ES-I3 (cell line): ENCODE measurements at regions not wholly inside any gene's neighbourhood (a gene's known extent, or its start where the extent isn't known, plus 50 kb on each side); places are given as distances from the start of the nearest gene placed in this dataset.
"Not testable (repeated sequence)": the region's sequence is repeated elsewhere in the genome, so short reads cannot be mapped to it uniquely, and the experiment has no call there.

Source experiments
- H3K36me3 ChIP-seq: 2 replicates; pipeline ENCODE4 v1.6.1; 2013; ENCODE audit warnings: mild to moderate bottlenecking, low read length, control low read depth, moderate library complexity; ENCODE audit not compliant: insufficient read depth
- H3K4me1 ChIP-seq: 2 replicates; pipeline ENCODE4 v1.6.1; 2013; ENCODE audit warnings: mild to moderate bottlenecking, control low read depth, low read length; ENCODE audit not compliant: insufficient read depth
- H3K9ac ChIP-seq: 2 replicates; pipeline ENCODE4 v1.6.1; 2013; ENCODE audit warnings: low read depth, mild to moderate bottlenecking, low read length, moderate library complexity
- H3K9me3 ChIP-seq: 2 replicates; pipeline ENCODE4 v1.6.1; 2013; ENCODE audit warnings: mild to moderate bottlenecking, low read length, moderate library complexity; ENCODE audit not compliant: control insufficient read depth, insufficient read depth

DNA sequence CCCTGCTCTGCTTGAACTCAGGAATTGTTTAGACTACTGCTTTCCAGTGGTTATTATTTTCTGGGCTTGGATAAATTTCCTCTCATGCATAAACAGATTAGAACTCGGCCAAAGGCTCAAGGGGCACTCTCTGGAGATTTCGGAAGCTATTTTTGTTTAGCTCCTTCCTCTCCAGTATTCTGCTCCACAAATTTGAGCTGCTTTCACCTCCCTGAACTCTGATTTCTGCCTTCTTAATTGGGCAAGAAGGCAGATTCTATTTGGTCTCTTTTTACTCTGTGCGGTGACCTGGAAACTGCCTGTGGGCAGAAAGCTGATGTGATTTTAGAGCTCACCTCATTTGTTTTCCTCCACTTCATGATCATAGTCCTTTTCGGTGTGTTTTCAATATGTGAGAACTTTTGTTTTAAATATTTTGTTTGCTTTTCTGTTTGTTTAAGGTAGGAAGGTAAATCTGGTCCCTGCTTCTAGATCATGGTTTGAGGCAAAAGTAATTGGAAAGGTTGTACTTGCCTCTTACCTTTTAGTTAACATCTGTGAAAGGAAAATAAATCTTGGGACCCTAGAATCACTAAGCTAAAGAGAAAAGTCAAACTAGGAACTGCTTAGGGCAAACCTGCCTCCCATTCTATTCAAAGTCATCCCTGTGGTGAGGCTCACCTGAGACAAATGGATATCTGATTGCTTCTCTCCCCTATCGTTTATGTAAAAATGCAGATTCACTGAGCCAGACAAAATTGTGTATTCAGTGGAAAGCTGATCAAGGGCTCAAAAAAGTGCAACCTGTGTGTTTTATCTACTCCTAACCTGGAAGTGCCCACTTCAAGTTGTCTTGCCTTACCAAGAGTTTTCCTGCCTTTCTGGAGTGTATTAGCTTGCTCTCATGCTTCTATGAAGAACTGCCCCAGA lies 714.7 kb upstream of the PCDH20 start:
- no peaks in the 10 kb centered on the region for H3K36me3 ChIP-seq
- no peaks in the 10 kb centered on the region for H3K4me1 ChIP-seq
- no peaks in the 10 kb centered on the region for H3K9me3 ChIP-seq
- H3K9ac ChIP-seq: no peak overlapping the region

DNA sequence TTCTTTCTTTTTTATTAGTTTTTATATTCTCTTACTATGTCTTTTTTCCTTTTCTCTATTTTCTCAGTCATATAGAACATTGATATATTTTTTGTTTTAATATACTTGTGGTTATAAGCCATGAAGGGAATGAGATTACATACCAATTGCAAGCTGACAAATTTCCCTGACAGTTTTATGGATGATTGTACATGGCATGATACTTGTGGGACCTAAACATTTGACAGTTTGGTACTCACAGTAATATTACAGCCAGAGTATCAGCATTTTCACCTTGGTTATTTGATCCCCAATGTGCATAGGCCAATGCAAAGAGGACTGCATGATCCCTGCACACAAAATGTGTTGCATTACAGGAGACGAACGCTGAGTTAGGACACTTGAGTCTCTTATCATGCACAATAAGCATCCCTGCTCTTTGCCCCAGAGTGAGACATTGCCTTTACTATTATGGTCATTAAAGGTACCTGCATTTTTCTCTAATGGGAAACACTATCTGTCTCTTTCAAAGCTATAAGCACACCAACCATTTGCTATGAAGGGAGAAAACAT lies 713.4 kb upstream of the PCDH20 start:
- no peaks in the 10 kb centered on the region for H3K4me1 ChIP-seq
- no peaks in the 10 kb centered on the region for H3K9me3 ChIP-seq
- H3K36me3 ChIP-seq: no peaks in the 10 kb centered on the region
- no peak overlapping the region for H3K9ac ChIP-seq

DNA sequence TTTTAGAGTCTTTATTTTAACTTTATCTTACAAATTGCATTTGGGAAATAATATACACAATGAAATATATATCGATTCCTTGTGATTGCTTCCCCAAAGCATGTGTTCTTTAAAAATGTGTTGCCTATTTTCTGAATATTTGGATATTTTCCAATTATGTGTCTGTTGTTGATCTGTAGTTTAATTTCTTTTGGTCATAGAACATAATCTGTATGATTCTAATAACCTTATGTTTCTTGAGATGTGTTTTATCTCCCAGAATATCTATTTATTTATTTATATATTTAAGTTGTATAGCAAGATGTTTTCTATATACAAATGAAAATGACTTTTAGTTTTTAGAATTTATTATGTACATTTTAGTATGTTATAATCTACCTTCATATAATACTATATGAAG lies 710.8 kb upstream of the PCDH20 start:
- Histone ChIP-seq H3K36me3 (no peaks in the 10 kb centered on the region), H3K9me3 (no peaks in the 10 kb centered on the region), H3K4me1 (no peaks in the 10 kb centered on the region), H3K9ac (no peak overlapping the region)

DNA sequence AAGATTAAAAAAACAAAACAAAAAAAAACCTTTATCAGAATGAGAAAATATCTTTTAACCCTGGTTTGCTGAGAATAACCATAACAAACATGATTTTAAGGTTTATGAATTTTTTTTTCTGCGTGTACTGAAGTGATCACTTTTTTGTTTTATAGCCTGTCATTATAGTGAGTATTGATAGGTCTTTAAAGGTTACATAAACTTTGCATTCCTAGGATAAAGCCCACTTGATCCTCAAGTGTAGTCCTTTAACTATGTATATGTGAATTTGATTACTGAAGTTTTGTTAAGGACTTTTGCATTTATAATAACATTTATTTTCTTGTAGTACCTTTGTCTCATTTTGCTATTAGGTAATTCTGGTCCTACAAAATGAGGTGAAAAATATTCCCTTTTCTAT lies 709.8 kb upstream of the PCDH20 start:
- Histone ChIP-seq H3K4me1 (no peaks in the 10 kb centered on the region), H3K9ac (no peak overlapping the region), H3K36me3 (no peaks in the 10 kb centered on the region), H3K9me3 (no peaks in the 10 kb centered on the region)

DNA sequence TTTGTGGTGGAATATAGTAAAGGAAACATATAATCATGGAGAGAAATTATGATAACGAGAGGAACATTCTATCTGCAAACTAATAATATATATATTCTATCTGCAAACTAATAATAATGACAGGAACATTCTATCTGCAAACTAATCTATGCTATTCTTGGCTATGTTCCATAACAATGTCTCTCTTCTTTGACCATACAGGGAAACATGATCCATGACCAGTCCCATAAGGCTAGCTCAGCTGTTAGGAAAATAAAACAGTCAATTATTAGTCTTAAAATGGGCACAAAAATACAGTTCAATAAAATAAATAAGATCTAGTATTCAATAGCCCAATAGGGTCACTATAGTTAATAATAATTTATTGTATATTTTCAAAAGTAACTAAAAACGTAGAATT lies 707.8 kb upstream of the PCDH20 start:
- no peaks in the 10 kb centered on the region for H3K4me1 ChIP-seq
- H3K9me3 ChIP-seq: no peaks in the 10 kb centered on the region
- no peak overlapping the region for H3K9ac ChIP-seq
- no peaks in the 10 kb centered on the region for H3K36me3 ChIP-seq

DNA sequence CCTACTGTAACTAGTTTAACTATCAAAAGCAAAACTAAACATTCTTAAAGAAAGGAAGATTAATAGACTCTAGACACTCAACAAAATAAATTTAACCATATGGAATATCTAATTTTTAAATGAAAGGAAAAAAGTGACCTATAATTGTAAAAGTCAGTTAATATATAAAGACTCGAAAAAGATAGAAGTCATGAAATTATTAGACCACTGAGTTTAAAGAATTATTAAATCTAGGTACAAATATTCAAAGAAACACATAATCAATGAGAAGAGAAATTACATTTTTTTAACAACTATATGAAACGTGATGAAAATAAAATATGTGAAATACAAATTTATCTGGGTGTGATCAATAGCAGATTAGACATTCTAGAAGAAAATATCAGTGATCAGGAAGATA lies 706.8 kb upstream of the PCDH20 start:
- H3K36me3 ChIP-seq: no peaks in the 10 kb centered on the region
- H3K9me3 ChIP-seq: no peaks in the 10 kb centered on the region
- no peaks in the 10 kb centered on the region for H3K4me1 ChIP-seq
- H3K9ac ChIP-seq: no peak overlapping the region

DNA sequence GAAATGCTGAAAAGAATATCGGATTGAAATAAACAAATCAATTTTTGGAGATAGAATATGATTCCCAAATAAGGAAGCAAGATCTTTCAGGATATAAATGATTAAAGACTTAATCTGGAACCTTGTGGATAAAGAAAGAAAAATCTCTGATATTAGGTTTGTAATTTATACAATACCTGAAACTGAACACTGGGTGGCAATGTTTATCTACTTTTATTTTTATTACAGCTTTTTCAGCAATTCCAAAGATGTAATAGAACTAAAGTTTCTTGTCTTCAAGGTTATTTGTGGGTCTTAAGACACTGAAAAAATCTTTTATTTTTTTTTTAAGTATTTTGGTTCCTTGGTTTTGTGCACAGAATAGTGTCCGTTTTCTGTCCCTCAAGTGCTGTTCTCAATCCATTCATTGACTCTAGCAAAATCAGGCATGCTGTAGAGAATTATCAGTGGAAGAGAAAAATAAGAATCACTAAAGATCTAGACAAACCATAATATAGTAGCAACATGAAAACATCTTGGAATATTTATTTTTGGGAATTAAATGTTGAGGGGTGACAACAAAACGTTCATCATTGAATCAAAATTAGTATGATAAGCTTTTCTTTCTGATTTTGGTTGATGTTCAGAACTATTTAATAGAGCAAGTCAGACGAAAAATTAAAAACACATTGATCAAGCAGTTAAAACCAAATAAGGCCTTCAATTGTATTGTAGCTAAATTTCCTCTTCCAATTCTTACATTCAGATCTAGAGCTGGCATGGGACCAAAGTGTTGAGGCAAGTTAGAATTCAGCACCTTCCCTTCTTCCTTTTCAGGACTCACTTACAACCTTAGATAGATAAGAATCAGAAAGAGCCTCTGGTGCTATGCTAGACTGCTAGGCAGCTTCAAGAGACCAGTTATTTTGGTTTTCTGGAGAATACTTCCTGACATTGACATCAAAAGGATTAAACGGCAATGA lies 704.4 kb upstream of the PCDH20 start:
- H3K36me3 ChIP-seq: no peaks in the 10 kb centered on the region
- H3K4me1 ChIP-seq: no peaks in the 10 kb centered on the region
- H3K9ac ChIP-seq: no peak overlapping the region
- no peaks in the 10 kb centered on the region for H3K9me3 ChIP-seq

DNA sequence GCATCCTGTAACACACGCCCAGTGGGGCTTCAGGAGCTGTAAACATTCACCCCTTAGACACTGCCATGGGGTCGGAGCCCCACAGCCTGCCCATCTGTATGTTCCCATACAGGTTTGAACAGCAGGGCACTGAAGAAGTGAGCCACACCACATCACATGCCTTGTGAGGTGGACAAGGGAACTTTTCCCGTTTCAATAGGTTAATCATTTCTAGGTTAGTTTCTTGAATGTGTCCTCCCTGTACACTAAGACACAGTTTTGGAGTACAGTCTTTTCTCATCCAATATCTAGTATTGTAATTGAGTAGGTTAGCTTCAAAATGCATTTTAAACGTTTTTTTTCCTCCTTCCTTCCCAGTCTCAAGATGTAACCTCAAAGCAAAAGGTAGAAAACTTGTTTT lies 700.2 kb upstream of the PCDH20 start:
- H3K36me3 ChIP-seq: no peaks in the 10 kb centered on the region
- no peaks in the 10 kb centered on the region for H3K9me3 ChIP-seq
- H3K9ac ChIP-seq: no peak overlapping the region
- no peaks in the 10 kb centered on the region for H3K4me1 ChIP-seq

DNA sequence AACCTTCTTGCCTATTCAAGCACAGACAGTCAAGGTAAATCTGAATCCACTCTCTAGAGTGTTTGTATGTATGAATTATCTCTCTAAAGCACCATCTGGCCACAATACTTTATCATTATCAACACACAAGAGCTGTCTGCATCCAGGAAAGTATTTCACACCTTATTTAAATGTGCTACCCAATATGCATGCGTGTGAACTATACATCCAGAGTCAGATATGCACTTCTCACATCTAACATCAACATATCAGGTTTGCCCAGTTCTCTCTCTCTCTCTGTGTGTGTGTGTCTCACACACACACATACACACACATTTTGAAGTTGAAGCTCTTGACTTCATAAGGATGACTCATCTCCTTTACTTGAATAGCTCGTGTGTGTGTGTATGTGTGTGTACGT lies 697.5 kb upstream of the PCDH20 start:
- no peaks in the 10 kb centered on the region for H3K36me3 ChIP-seq
- peaks cover 6% of the 10 kb centered on the region; the same call in 1 of the 2 replicates for H3K4me1 ChIP-seq
- no peaks in the 10 kb centered on the region for H3K9me3 ChIP-seq
- H3K9ac ChIP-seq: no peak overlapping the region

DNA sequence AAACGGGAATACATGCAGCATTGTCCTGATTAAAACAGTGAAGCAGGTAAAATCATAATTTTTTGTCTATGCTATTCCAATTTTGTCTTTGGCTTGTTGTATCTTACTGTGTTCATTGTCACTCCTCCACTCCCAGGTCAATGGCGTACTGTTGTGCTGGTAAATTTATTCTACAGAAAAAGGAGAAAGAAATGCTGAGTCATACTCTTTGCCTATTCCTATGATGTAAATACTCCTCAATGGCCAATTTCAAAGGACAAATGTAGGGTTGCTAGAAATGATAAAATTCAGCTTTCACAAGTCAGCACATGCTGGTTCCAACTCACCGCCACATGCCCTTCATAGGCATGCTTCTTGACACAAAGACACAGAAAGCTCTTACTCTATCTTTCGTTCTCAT lies 694.4 kb upstream of the PCDH20 start:
- Histone ChIP-seq H3K9ac (no peak overlapping the region), H3K9me3 (no peaks in the 10 kb centered on the region; the same call in 1 of the 2 replicates), H3K36me3 (no peaks in the 10 kb centered on the region), H3K4me1 (peaks cover 6% of the 10 kb centered on the region; the same call in 1 of the 2 replicates)

DNA sequence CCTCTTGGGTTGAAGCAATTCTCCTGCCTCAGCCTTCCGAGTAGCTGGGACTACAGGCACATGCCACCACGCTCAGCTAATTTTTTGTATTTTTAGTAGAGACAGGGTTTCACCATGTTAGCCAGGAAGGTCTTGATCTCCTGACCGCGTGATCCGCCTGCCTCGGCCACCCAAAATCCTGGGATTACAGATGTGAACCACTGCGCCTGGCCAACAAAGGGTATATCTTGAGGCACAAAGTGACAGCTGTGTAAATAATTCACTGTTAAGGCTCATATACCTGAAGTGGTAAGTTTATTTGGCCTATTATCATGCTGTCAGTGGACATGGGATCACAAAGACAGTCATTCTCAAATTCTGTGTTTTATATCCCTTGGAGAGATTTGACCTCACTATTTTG lies 688.5 kb upstream of the PCDH20 start:
- not testable (repeated sequence) for H3K4me1 ChIP-seq

DNA sequence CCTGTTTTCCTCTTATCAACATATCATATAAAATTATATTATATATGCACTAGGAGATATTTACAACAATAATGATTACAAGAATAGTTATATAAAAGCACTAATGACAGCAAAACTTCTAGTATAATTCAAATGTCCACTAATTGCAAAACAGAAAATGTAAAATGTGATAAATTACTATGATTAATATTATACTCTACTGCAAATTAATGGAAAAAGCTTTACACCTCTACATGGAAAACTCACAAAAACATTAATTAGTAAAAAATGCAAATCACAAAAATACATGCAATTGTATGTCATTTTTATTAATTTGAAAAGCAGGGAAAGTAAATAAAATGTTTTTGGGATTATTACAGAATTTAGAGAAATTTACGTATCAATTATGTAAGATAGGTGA lies 681.0 kb upstream of the PCDH20 start:
- H3K9me3 ChIP-seq: no peaks in the 10 kb centered on the region
- H3K9ac ChIP-seq: no peak overlapping the region
- no peaks in the 10 kb centered on the region for H3K36me3 ChIP-seq
- no peaks in the 10 kb centered on the region for H3K4me1 ChIP-seq

More for the DNA sequence above, 688.5 kb upstream of the PCDH20 start:
- not testable (repeated sequence) for H3K9ac ChIP-seq, H3K36me3 ChIP-seq, H3K9me3 ChIP-seq

DNA sequence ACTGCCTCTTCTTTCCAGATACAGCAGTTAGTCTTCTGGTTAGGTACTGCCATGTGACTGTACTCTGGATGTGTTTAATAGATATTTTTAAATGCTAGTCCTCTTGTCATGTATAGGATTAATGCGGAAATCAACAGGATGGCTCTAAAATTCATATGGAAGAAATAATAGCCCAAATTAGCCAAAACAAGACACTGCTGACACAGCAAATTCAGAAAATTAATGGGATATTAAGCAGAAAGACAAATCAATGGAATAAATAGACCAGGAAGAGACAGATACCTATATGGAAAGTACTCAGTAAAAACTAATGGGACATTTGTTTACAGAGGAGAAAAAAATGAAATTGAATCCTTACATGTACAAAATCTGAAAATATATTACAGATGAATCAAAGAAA lies 679.3 kb upstream of the PCDH20 start:
- H3K36me3 ChIP-seq: no peaks in the 10 kb centered on the region
- no peak overlapping the region for H3K9ac ChIP-seq
- H3K4me1 ChIP-seq: no peaks in the 10 kb centered on the region
- H3K9me3 ChIP-seq: no peaks in the 10 kb centered on the region

DNA sequence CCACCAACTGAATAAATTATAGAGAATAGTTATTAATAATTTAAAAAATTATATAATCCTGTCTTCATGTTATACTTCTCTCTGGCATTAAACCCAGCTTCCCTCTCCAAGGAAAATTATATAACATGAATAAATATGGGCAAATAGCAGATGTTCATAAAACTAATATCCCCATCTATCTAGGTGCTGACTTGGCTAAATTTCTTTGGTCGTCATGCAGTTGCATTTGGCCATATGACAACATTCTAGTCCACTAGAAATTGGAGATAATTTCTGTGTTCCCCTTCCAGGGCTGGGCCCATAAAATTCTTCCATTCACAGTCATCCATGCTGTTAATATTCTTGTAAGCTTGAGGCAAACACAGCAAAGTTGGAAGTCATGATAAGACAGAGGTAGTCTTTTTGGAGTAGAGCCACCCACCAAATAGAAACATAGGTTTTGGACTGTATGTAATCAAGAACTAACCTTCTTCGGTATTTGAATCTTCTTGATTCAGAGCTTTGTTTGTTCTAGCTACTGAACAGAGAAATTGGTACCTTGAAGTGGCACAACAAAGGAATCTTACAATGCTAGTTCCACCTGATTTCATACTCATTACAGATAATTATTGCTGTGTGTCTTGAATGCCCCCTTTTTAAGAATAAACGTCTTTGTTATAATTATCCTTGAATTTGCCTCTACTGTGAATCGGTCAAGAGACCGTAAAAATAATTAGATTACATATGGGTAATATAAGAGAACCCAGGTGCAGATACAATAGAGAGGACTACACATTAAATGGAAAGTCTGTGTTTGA lies 678.5 kb upstream of the PCDH20 start:
- Histone ChIP-seq H3K9ac (no peak overlapping the region), H3K4me1 (no peaks in the 10 kb centered on the region), H3K36me3 (no peaks in the 10 kb centered on the region), H3K9me3 (no peaks in the 10 kb centered on the region)
